ENCODE measurements at regions not wholly inside any gene's neighbourhood (a gene's known extent, or its start where the extent isn't known, plus 50 kb on each side); places are given as distances from the start of the nearest gene placed in this dataset.

GRCh38 chr6:144652292-144652891 lies 367.3 kb downstream of the UTRN start:
- ChIA-PET POLR2A (no interaction called here), CTCF (no interaction called here)
- Histone ChIP-seq H3K27me3 (replicated peaks; ENCODE audit: control insufficient read depth, insufficient read depth, low read length) (no peaks in the 10 kb centered on the region), H3K36me3 (ENCODE audit: control insufficient read depth, insufficient read depth, low read length) (no peaks in the 10 kb centered on the region), H3K9me3 (no peaks in the 10 kb centered on the region), H3K4me1 (peaks cover 51% of the 10 kb centered on the region), H3K4me3 (ENCODE audit: low read depth, low read length) (no peak overlapping the region)
- H3K4me1 Mint-ChIP-seq (ENCODE audit: low read depth, unreplicated experiment) = peaks cover 39% of the 10 kb centered on the region
- no peak for DNase-seq
- H3K36me3 Mint-ChIP-seq (ENCODE audit: insufficient read depth, unreplicated experiment) = peaks cover 10% of the 10 kb centered on the region
- BruUV-seq (replicated peaks) = no TSS peak
- no peaks in the 10 kb centered on the region for H3K9me3 Mint-ChIP-seq (ENCODE audit: unreplicated experiment)
- no peaks in the 10 kb centered on the region for H3K27me3 Mint-ChIP-seq (ENCODE audit: insufficient read depth, unreplicated experiment)
- intact Hi-C loops (cut with micrococcal nuclease; ENCODE audit: unreplicated experiment) = no loop called here
- no peak for TF ChIP-seq CTCF (IDR thresholded peaks at IDR 0.05; ENCODE audit: insufficient read depth in 1 of 2, low read depth in 1 of 2, low read length in 1 of 2, severe bottlenecking in 1 of 2, unreplicated experiment in 1 of 2)
- H3K4me3 Mint-ChIP-seq (ENCODE audit: unreplicated experiment) = no peak overlapping the region
- H3K27ac Mint-ChIP-seq (ENCODE audit: unreplicated experiment) = no peak overlapping the region

DNA sequence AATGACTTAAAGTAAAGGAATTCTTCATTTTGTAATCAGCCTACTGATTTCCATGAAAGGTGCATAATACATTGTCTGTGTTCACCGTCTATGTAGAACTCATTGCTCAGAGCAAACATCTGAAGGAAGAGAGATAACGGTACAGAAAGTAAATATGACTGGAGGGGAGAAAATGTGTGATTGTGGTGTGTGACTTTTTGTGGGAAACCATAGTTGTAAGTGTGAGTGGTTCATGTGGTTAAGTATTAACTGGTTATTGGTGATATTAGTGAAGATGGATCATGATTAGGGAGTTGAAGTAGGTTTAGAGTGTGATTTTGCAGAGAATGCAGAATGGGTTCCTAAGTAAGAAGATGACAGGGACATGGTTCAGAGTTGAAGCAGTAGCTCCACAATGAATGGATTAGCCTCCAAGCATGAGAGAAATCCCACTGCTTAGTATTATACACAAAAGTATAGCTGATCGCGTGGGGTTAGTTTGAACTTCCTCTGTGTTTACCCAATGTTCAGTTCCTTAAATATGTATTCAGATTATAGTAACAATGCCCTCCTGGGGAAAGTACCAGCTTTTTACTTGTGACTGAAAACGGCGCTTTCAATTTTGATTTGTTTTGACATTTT lies 368.9 kb downstream of the UTRN start:
- no TSS peak for BruUV-seq (replicated peaks)
- Mint-ChIP-seq H3K4me3 (ENCODE audit: unreplicated experiment) (no peak overlapping the region), H3K4me1 (ENCODE audit: low read depth, unreplicated experiment) (peaks cover 25% of the 10 kb centered on the region), H3K27ac (ENCODE audit: unreplicated experiment) (no peak overlapping the region), H3K36me3 (ENCODE audit: insufficient read depth, unreplicated experiment) (peaks cover 15% of the 10 kb centered on the region), H3K27me3 (ENCODE audit: insufficient read depth, unreplicated experiment) (no peaks in the 10 kb centered on the region), H3K9me3 (ENCODE audit: unreplicated experiment) (no peaks in the 10 kb centered on the region)
- Histone ChIP-seq H3K36me3 (ENCODE audit: control insufficient read depth, insufficient read depth, low read length) (no peaks in the 10 kb centered on the region), H3K4me3 (ENCODE audit: low read depth, low read length) (no peak overlapping the region), H3K4me1 (peaks cover 49% of the 10 kb centered on the region), H3K27me3 (replicated peaks; ENCODE audit: control insufficient read depth, insufficient read depth, low read length) (no peaks in the 10 kb centered on the region), H3K9me3 (no peaks in the 10 kb centered on the region)
- no peak for DNase-seq
- intact Hi-C loops (cut with micrococcal nuclease; ENCODE audit: unreplicated experiment) = no loop called here
- ChIA-PET POLR2A (no interaction called here), CTCF (no interaction called here)
- no peak for TF ChIP-seq CTCF (IDR thresholded peaks at IDR 0.05; ENCODE audit: insufficient read depth in 1 of 2, low read depth in 1 of 2, low read length in 1 of 2, severe bottlenecking in 1 of 2, unreplicated experiment in 1 of 2)

DNA sequence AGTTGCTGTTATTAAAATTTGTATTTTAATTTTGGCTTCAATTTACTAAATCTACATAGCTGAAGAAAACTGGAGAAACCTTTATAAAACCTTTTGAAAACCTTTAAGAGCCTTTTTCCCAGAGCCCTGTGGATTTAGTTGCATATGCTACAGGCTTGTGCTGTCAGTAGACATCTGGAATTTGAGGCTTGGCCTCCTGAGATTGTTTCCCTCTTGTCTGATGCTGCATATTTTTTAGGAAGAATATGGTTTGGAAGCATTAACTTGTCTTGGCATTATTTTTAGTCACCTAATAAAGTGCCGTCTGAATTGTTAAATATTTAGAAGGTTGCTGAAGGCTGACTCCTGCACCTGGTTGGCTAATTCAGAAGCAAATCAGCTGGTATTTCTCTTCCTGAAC lies 369.4 kb downstream of the UTRN start:
- H3K4me1 Mint-ChIP-seq (ENCODE audit: low read depth, unreplicated experiment) = peaks cover 25% of the 10 kb centered on the region
- TF ChIP-seq CTCF (IDR thresholded peaks at IDR 0.05; ENCODE audit: insufficient read depth in 1 of 2, low read depth in 1 of 2, low read length in 1 of 2, severe bottlenecking in 1 of 2, unreplicated experiment in 1 of 2) = no peak
- Histone ChIP-seq H3K36me3 (ENCODE audit: control insufficient read depth, insufficient read depth, low read length) (no peaks in the 10 kb centered on the region), H3K27me3 (replicated peaks; ENCODE audit: control insufficient read depth, insufficient read depth, low read length) (no peaks in the 10 kb centered on the region), H3K9me3 (no peaks in the 10 kb centered on the region), H3K4me1 (peaks cover 51% of the 10 kb centered on the region), H3K4me3 (ENCODE audit: low read depth, low read length) (no peak overlapping the region)
- H3K27ac Mint-ChIP-seq (ENCODE audit: unreplicated experiment) = no peak overlapping the region
- ChIA-PET CTCF (no interaction called here), POLR2A (no interaction called here)
- H3K27me3 Mint-ChIP-seq (ENCODE audit: insufficient read depth, unreplicated experiment) = no peaks in the 10 kb centered on the region
- H3K9me3 Mint-ChIP-seq (ENCODE audit: unreplicated experiment) = no peaks in the 10 kb centered on the region
- H3K36me3 Mint-ChIP-seq (ENCODE audit: insufficient read depth, unreplicated experiment) = peaks cover 20% of the 10 kb centered on the region
- no peak for DNase-seq
- no TSS peak for BruUV-seq (replicated peaks)
- no peak overlapping the region for H3K4me3 Mint-ChIP-seq (ENCODE audit: unreplicated experiment)
- intact Hi-C loops (cut with micrococcal nuclease; ENCODE audit: unreplicated experiment) = no loop called here
